ENCODE measurements at regions not wholly inside any gene's neighbourhood (a gene's known extent, or its start where the extent isn't known, plus 50 kb on each side); places are given as distances from the start of the nearest gene placed in this dataset.

DNA sequence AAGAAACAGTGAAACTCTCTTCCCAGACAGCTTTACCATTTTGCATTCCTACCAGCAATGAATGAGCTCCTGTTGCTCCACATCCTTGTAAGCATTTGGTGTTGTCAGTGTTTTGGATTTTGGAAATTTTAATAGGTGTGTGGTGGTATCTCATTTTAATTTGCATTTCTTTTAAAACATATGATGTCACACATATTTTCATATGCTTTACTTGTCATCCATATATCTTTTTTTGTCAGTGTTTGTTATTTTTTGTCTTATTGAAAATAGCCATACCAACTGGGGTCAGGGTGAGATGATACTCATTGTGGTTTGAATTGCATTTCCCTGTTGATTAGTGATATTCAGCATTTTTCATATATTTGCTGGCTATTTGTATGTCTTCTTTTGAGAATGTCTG lies 119.5 kb upstream of the FOXA2 start:
- Mint-ChIP-seq H3K27me3 (ENCODE audit: unreplicated experiment) (peaks cover 3% of the 10 kb centered on the region), H3K36me3 (ENCODE audit: unreplicated experiment) (no peaks in the 10 kb centered on the region), H3K4me1 (ENCODE audit: low read depth, unreplicated experiment) (no peaks in the 10 kb centered on the region), H3K27ac (ENCODE audit: unreplicated experiment) (no peak overlapping the region), H3K4me3 (ENCODE audit: unreplicated experiment) (no peak overlapping the region), H3K9me3 (ENCODE audit: unreplicated experiment) (no peaks in the 10 kb centered on the region)
- DNase-seq = no peak
- TF ChIP-seq, protein P1, sequence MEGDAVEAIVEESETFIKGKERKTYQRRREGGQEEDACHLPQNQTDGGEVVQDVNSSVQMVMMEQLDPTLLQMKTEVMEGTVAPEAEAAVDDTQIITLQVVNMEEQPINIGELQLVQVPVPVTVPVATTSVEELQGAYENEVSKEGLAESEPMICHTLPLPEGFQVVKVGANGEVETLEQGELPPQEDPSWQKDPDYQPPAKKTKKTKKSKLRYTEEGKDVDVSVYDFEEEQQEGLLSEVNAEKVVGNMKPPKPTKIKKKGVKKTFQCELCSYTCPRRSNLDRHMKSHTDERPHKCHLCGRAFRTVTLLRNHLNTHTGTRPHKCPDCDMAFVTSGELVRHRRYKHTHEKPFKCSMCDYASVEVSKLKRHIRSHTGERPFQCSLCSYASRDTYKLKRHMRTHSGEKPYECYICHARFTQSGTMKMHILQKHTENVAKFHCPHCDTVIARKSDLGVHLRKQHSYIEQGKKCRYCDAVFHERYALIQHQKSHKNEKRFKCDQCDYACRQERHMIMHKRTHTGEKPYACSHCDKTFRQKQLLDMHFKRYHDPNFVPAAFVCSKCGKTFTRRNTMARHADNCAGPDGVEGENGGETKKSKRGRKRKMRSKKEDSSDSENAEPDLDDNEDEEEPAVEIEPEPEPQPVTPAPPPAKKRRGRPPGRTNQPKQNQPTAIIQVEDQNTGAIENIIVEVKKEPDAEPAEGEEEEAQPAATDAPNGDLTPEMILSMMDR (IDR thresholded peaks at IDR 0.05; ENCODE audit: partially characterized antibody, unreplicated experiment) = no peak

DNA sequence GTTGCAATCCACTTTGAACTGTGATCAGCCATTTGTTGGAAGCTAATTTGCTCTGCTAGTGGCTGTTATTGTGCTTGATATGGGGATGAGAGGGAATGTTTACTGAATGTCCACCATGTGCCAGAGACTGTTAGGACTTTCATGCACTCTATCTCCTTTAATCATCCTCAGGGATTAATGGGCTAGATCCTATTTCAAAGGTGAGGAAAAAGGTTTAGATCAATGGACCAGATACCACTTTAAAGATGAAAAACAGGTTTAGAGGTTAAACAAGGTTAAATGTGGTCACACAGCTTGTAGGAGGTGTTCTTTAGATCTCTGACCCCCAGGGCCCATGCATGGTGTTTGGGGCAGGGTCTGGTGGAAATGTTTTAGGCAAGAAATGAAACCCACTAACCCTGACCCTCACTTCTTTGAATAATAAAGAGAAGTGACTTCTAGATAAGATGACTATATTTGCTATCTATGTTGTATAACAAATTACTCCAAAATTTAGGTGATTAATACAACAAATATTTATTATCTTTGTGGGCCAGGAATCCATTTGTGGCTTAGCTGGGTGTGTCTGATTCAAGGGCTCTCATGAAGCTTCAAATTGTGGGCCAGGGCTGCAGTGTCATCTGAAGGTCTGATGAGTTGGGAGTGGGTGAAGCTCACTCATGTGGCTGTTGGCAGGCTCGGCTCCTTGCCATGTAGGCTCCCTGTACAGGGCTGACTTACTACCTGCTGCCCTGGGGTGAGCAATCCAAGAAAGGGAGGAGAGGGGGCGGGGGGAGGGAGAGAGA lies 127.8 kb upstream of the FOXA2 start:
- no peak for DNase-seq
- H3K27me3 Mint-ChIP-seq (ENCODE audit: unreplicated experiment) = peaks cover 2% of the 10 kb centered on the region
- no peaks in the 10 kb centered on the region for H3K9me3 Mint-ChIP-seq (ENCODE audit: unreplicated experiment)
- no peaks in the 10 kb centered on the region for H3K4me1 Mint-ChIP-seq (ENCODE audit: low read depth, unreplicated experiment)
- TF ChIP-seq, protein P1 (IDR thresholded peaks at IDR 0.05; ENCODE audit: partially characterized antibody, unreplicated experiment) = no peak
- H3K4me3 Mint-ChIP-seq (ENCODE audit: unreplicated experiment) = no peak overlapping the region
- no peaks in the 10 kb centered on the region for H3K36me3 Mint-ChIP-seq (ENCODE audit: unreplicated experiment)
- H3K27ac Mint-ChIP-seq (ENCODE audit: unreplicated experiment) = no peak overlapping the region

DNA sequence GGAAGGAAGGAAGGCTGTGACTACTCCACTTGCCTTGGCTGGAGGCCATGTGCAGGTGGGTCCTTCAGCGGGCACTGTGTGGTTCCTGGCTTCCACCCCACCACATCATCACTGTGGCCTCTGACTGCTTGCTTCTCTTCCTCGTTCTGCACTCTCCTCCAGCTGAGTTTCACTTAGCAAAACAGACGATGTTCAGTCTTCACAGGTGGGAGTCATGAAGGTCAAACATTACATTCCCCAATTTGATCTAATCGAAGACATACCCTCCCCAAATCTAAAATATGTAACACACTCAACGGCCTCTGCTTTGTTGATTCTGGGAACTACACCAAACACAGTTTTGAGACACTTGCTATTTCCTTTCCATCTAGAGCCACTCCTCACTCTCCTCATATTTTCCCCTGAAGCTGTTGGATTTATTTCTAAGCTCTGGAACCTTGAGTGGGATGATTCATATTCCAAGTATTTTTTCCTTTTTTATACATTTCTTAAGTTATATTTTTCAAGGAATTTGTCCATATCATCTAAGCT lies 132.5 kb upstream of the FOXA2 start:
- no peak for DNase-seq
- Mint-ChIP-seq H3K4me1 (ENCODE audit: low read depth, unreplicated experiment) (no peaks in the 10 kb centered on the region), H3K36me3 (ENCODE audit: unreplicated experiment) (no peaks in the 10 kb centered on the region), H3K4me3 (ENCODE audit: unreplicated experiment) (no peak overlapping the region), H3K9me3 (ENCODE audit: unreplicated experiment) (no peaks in the 10 kb centered on the region), H3K27ac (ENCODE audit: unreplicated experiment) (no peak overlapping the region), H3K27me3 (ENCODE audit: unreplicated experiment) (peaks cover 2% of the 10 kb centered on the region)
- TF ChIP-seq, protein P1 (IDR thresholded peaks at IDR 0.05; ENCODE audit: partially characterized antibody, unreplicated experiment) = no peak

DNA sequence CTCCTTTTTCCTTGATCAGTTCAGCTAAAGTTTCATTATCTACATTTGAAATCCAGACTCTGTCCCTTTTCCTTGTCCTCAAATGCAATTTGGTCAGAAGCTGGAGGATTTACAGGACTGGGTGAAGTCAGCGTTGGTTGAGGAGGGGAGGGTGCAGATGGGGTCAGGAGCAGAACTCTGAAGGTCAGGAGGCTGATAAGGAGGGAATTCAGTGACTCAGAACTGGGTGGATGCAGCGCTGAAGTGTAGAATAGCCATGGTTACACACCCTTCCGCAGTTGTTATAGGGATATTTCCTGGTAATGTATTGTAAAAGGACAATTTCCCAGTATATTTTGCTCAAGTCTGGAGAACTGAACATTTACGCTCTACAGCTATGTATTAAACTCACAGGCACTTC lies 133.1 kb upstream of the FOXA2 start:
- H3K4me1 Mint-ChIP-seq (ENCODE audit: low read depth, unreplicated experiment) = no peaks in the 10 kb centered on the region
- H3K27ac Mint-ChIP-seq (ENCODE audit: unreplicated experiment) = no peak overlapping the region
- H3K27me3 Mint-ChIP-seq (ENCODE audit: unreplicated experiment) = no peaks in the 10 kb centered on the region
- no peaks in the 10 kb centered on the region for H3K9me3 Mint-ChIP-seq (ENCODE audit: unreplicated experiment)
- DNase-seq = no peak
- H3K36me3 Mint-ChIP-seq (ENCODE audit: unreplicated experiment) = no peaks in the 10 kb centered on the region
- no peak overlapping the region for H3K4me3 Mint-ChIP-seq (ENCODE audit: unreplicated experiment)
- TF ChIP-seq, protein P1 (IDR thresholded peaks at IDR 0.05; ENCODE audit: partially characterized antibody, unreplicated experiment) = no peak

DNA sequence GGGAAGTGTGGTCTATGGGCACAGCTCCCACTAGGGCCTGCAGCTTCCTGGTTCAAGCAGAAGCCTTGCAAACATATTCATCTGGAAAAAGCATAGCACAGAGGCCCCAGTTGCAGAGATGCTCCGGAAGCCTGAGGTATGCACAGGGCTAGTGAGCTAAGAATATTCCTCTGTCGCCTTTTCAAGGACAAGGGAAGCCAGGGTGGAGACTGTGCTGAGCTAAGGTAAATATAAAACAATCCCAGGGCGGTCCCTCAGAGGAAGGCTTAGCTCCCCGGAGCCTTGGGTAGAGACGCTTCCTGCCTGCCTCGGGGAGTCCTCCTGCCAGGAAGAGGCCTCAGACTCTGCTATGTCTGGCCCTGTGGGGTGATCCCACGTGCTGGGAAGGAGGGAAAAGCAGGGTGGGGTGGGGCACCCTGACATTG lies 134.8 kb upstream of the FOXA2 start:
- TF ChIP-seq, protein P1 (IDR thresholded peaks at IDR 0.05; ENCODE audit: partially characterized antibody, unreplicated experiment) = no peak
- no peak for DNase-seq
- Mint-ChIP-seq H3K27ac (ENCODE audit: unreplicated experiment) (no peak overlapping the region), H3K4me1 (ENCODE audit: low read depth, unreplicated experiment) (no peaks in the 10 kb centered on the region), H3K27me3 (ENCODE audit: unreplicated experiment) (no peaks in the 10 kb centered on the region), H3K4me3 (ENCODE audit: unreplicated experiment) (no peak overlapping the region), H3K9me3 (ENCODE audit: unreplicated experiment) (peaks cover 1% of the 10 kb centered on the region), H3K36me3 (ENCODE audit: unreplicated experiment) (no peaks in the 10 kb centered on the region)

All from glutamatergic neuron (in vitro differentiated cells).